CD4-positive, alpha-beta T cell (primary cell): ENCODE measurements at regions not wholly inside any gene's neighbourhood (a gene's known extent, or its start where the extent isn't known, plus 50 kb on each side); places are given as distances from the start of the nearest gene placed in this dataset.

Experiments
- ATAC-seq: fragments of 200-7000 bp; cut with Tn5 transposase; one replicate; pipeline ENCODE4 v1.10.0; 2022; ENCODE audit warnings: mild to moderate bottlenecking; ENCODE audit not compliant: poor library complexity
- CTCF ChIA-PET: fragments of 350-600 bp; sonication (Branson Sonifier 250); formaldehyde crosslinking; loops from one replicate; lab custom pipeline; 2021; ENCODE audit warnings: antibody characterized with exemption, inconsistent platforms; lab: Charles Lee
- POLR2A ChIA-PET: fragments of 350-600 bp; sonication (Branson Sonifier 250); formaldehyde crosslinking; loops from one replicate; lab custom pipeline; 2021; ENCODE audit warnings: antibody characterized with exemption, inconsistent platforms; lab: Charles Lee
- DNase-seq, 14 experiments: peaks; one replicate each; pipeline ENCODE4 v3.0.0-alpha.2; 2013 to 2020; ENCODE audit warnings: mixed read lengths in 2 of 14
- H3K27ac ChIP-seq, 2 donors: one replicate each; pipeline versions ENCODE4 v1.5.1 to v1.7.0; 2013; ENCODE audit warnings: low read length in 2 of 2, low read depth in 1 of 2, mild to moderate bottlenecking in 1 of 2
- H3K27me3 ChIP-seq, 2 experiments: 1 replicate in 1 of 2; 2 replicates in 1 of 2; pipeline versions ENCODE4 v1.6.1 to v1.7.0; 2013; ENCODE audit warnings: low read length in 2 of 2, control low read depth in 1 of 2, mild to moderate bottlenecking in 1 of 2, moderate library complexity in 1 of 2; ENCODE audit not compliant: insufficient read depth in 2 of 2, control insufficient read depth in 1 of 2
- H3K36me3 ChIP-seq: one replicate; pipeline ENCODE4 v1.6.1; 2013; ENCODE audit warnings: low read length, control low read depth; ENCODE audit not compliant: insufficient read depth
- H3K4me1 ChIP-seq: one replicate; pipeline ENCODE4 v1.6.1; 2013; ENCODE audit warnings: low read length, control low read depth; ENCODE audit not compliant: insufficient read depth
- H3K4me3 ChIP-seq: one replicate; pipeline ENCODE4 v1.5.1; 2013; ENCODE audit warnings: mild to moderate bottlenecking, low read length, moderate library complexity
- H3K9me3 ChIP-seq, 2 experiments: 1 replicate in 1 of 2; 2 replicates in 1 of 2; pipeline versions ENCODE4 v1.6.1 to v1.7.0; 2013; ENCODE audit warnings: low read length in 2 of 2, mild to moderate bottlenecking in 2 of 2, control low read depth in 1 of 2, moderate library complexity in 1 of 2; ENCODE audit not compliant: control insufficient read depth in 1 of 2, insufficient read depth in 1 of 2
- H3K27ac Mint-ChIP-seq: one replicate; pipeline ENCODE4 v1.8.0; 2020; ENCODE audit warnings: mixed read lengths
- H3K27me3 Mint-ChIP-seq: one replicate; pipeline ENCODE4 v1.8.0; 2021; ENCODE audit warnings: mixed read lengths
- H3K36me3 Mint-ChIP-seq: one replicate; pipeline ENCODE4 v1.8.0; 2021; ENCODE audit warnings: low read depth, mixed read lengths
- H3K4me1 Mint-ChIP-seq: one replicate; pipeline ENCODE4 v1.8.0; 2021; ENCODE audit warnings: low read depth, mixed read lengths
- H3K4me3 Mint-ChIP-seq: one replicate; pipeline ENCODE4 v1.8.0; 2020; ENCODE audit warnings: mild to moderate bottlenecking, mixed read lengths
- H3K9me3 Mint-ChIP-seq: one replicate; pipeline ENCODE4 v1.8.0; 2020; ENCODE audit warnings: mixed read lengths
- CTCF ChIP-seq: fragments of 200-600 bp; IDR thresholded peaks from one replicate; pipeline ENCODE4 v1.8.0; 2022; ENCODE audit warnings: antibody characterized with exemption, mild to moderate bottlenecking
- intact Hi-C, 2 experiments: fragments of 100-400 bp; cut with DNase I in 1 of 2; cut with micrococcal nuclease in 1 of 2; formaldehyde crosslinking; loops; one replicate each; pipeline versions ENCODE4 v1.15.1 to v1.9.0; 2023 to 2025; cut with DNase I, micrococcal nuclease

- Histone ChIP-seq H3K4me1 (no peaks in the 10 kb centered on the region), H3K27ac (no peak overlapping the region), H3K4me3 (no peak overlapping the region), H3K9me3 (peaks cover 0 to 10% of the 10 kb centered on the region in 2 experiments), H3K27me3 (no peaks in the 10 kb centered on the region), H3K36me3 (no peaks in the 10 kb centered on the region)
- peaks cover 4% of the 10 kb centered on the region for H3K27me3 Mint-ChIP-seq
- H3K27ac Mint-ChIP-seq, result no peak overlapping the region
- H3K9me3 Mint-ChIP-seq, result no peaks in the 10 kb centered on the region
- intact Hi-C loops, result no loop called here
- H3K4me1 Mint-ChIP-seq, result no peaks in the 10 kb centered on the region
- ChIA-PET CTCF (no interaction called here), POLR2A (interaction anchor here (0.6 kb wide), 1 partner anchor 232 kb away, joined by 3 read pairs; no protein-coding TSS in a partner anchor)
- TF ChIP-seq CTCF, result no peak
- DNase-seq (no peak), ATAC-seq (no peak)
- no peak overlapping the region for H3K4me3 Mint-ChIP-seq
- no peaks in the 10 kb centered on the region for H3K36me3 Mint-ChIP-seq
Observed at GRCh38 chr7:69531050-69531449, 67.2 kb upstream of the AUTS2 start.

- ChIA-PET POLR2A (no interaction called here), CTCF (no interaction called here)
- no peaks in the 10 kb centered on the region for H3K9me3 Mint-ChIP-seq
- DNase-seq, result no peak
- no peak for ATAC-seq
- H3K36me3 Mint-ChIP-seq, result no peaks in the 10 kb centered on the region
- Histone ChIP-seq H3K27ac (no peak overlapping the region), H3K4me3 (no peak overlapping the region), H3K9me3 (peaks cover 0 to 7% of the 10 kb centered on the region in 2 experiments), H3K36me3 (no peaks in the 10 kb centered on the region), H3K27me3 (no peaks in the 10 kb centered on the region), H3K4me1 (no peaks in the 10 kb centered on the region)
- no peaks in the 10 kb centered on the region for H3K4me1 Mint-ChIP-seq
- H3K27ac Mint-ChIP-seq, result no peak overlapping the region
- no peak for TF ChIP-seq CTCF
- H3K4me3 Mint-ChIP-seq, result no peak overlapping the region
- intact Hi-C loops, result no loop called here
- H3K27me3 Mint-ChIP-seq, result peaks cover 4% of the 10 kb centered on the region
Observed at GRCh38 chr7:69534461-69535041, 63.7 kb upstream of the AUTS2 start.

- Mint-ChIP-seq H3K4me1 (no peaks in the 10 kb centered on the region), H3K9me3 (no peaks in the 10 kb centered on the region), H3K36me3 (no peaks in the 10 kb centered on the region), H3K27ac (no peak overlapping the region), H3K27me3 (no peaks in the 10 kb centered on the region), H3K4me3 (no peak overlapping the region)
- no peaks in the 10 kb centered on the region for H3K36me3 ChIP-seq
- DNase-seq, result no peak
- TF ChIP-seq CTCF, result no peak
- intact Hi-C loops, result no loop called here
- H3K27ac ChIP-seq, result no peak overlapping the region
- H3K9me3 ChIP-seq, result peaks cover 0 to 8% of the 10 kb centered on the region in 2 experiments
- H3K4me1 ChIP-seq, result no peaks in the 10 kb centered on the region
- POLR2A ChIA-PET, result no interaction called here
- CTCF ChIA-PET, result no interaction called here
- ATAC-seq, result no peak
- no peak overlapping the region for H3K4me3 ChIP-seq
- H3K27me3 ChIP-seq, result no peaks in the 10 kb centered on the region
Observed at GRCh38 chr7:69537691-69538090, 60.6 kb upstream of the AUTS2 start.
